Fibroblast of villous mesenchyme (primary cell): ENCODE measurements at regions not wholly inside any gene's neighbourhood (a gene's known extent, or its start where the extent isn't known, plus 50 kb on each side); places are given as distances from the start of the nearest gene placed in this dataset.
A peak's percentile ranks its signal among the peaks of the same experiment; 100 is the strongest.

Experiments used
- DNase-seq: peaks from one replicate; pipeline ENCODE4 v3.0.0-alpha.2; 2010; ENCODE audit warnings: low read depth
- H3K4me3 ChIP-seq: 2 replicates; pipeline ENCODE4 v1.5.1; 2011; ENCODE audit warnings: low read depth, mild to moderate bottlenecking, low read length
- CTCF ChIP-seq: IDR thresholded peaks from 2 replicates; pipeline ENCODE4 v1.5.1; 2012; ENCODE audit warnings: low read depth, mild to moderate bottlenecking, low read length; ENCODE audit not compliant: insufficient read depth

- DNase-seq, result no peak
- no peak overlapping the region for H3K4me3 ChIP-seq
- no peak for TF ChIP-seq CTCF
Observed at GRCh38 chr9:96067600-96067999, 192.1 kb downstream of the ERCC6L2 start.

- DNase-seq, result peak; percentile 23
- TF ChIP-seq CTCF, result no peak
Observed at GRCh38 chr9:96067004-96067403, 191.5 kb downstream of the ERCC6L2 start.

GRCh38 chr9:96065482-96066251 lies 190.2 kb downstream of the ERCC6L2 start:
- H3K4me3 ChIP-seq, result no peak overlapping the region
- DNase-seq, result no peak
- no peak for TF ChIP-seq CTCF

More at GRCh38 chr9:96067004-96067403, 191.5 kb downstream of the ERCC6L2 start:
- H3K4me3 ChIP-seq, result no peak overlapping the region

- DNase-seq, result no peak
- no peak for TF ChIP-seq CTCF
- H3K4me3 ChIP-seq, result no peak overlapping the region
Observed at GRCh38 chr9:96064826-96065481, 189.5 kb downstream of the ERCC6L2 start.

GRCh38 chr9:96062854-96063253 lies 187.4 kb downstream of the ERCC6L2 start:
- no peak overlapping the region for H3K4me3 ChIP-seq
- TF ChIP-seq CTCF, result no peak
- DNase-seq, result no peak

- TF ChIP-seq CTCF, result no peak
- DNase-seq, result peak; percentile 18
- no peak overlapping the region for H3K4me3 ChIP-seq
Observed at GRCh38 chr9:96062031-96062430, 186.5 kb downstream of the ERCC6L2 start.
